HG03460 (cell line): ENCODE measurements at regions not wholly inside any gene's neighbourhood (a gene's known extent, or its start where the extent isn't known, plus 50 kb on each side); places are given as distances from the start of the nearest gene placed in this dataset.
"Not testable (repeated sequence)": the region's sequence is repeated elsewhere in the genome, so short reads cannot be mapped to it uniquely, and the experiment has no call there.

Experiments used
- ATAC-seq: cut with Tn5 transposase; IDR thresholded peaks from one replicate; pipeline ENCODE4 v1.9.1; 2021; ENCODE audit not compliant: unreplicated experiment

DNA sequence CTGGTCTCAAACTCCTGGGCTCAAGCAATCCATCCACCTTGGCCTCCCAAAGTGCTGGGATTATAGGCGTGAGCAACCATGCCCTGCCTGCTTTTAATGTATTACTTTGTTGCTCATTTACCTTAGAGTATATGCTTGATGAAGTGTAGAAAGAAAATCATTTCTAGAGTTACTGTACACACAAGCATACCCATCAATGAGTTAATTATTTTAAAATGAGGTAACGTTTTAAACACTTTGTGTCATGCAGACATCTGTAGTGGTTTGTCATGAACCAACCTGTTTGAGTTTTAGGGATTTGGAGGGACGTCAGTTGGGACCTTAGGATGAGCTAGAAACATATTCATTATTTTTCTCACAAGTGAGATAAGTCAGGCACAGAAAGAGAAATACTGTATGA lies 332.4 kb upstream of the IGF1R start:
- no peak for ATAC-seq

DNA sequence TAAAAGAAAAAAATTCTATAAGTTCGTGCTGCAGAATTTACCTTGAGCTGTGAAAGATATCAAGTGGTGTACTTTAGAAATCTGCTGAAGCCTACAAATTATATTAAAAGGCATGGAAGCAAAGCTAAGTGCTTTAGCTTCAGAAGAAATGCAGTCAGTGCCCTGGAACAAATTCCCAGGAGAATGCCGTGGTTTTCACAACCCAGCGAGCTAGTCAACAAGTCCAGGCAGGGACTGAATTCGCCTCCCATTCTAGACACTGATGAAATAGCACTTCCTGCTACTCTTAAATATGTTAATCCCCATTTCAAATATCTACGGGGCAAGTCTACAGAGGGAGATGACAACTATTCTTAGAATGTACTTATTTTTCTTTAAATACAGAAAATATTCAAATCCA lies 326.4 kb upstream of the IGF1R start:
- ATAC-seq, result no peak

DNA sequence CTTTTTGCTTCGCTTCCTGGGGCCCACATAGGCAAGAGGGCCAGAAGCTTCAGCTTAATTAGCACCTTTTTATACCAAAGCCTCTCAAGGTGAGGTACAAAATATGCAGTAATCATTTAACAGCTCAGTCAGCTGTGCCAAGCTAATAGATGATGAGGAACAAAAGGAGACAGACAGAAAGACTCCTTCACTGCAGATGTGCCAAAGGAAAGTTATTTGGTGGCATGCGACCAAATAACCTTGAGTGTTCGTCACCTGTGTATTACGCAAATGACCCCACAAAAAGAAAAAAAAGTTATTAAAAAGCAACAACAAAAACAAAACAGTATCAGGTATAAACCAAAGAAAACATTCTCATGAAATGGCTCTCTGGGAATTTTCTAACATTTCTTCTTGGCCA lies 325.8 kb upstream of the IGF1R start:
- ATAC-seq, result no peak

DNA sequence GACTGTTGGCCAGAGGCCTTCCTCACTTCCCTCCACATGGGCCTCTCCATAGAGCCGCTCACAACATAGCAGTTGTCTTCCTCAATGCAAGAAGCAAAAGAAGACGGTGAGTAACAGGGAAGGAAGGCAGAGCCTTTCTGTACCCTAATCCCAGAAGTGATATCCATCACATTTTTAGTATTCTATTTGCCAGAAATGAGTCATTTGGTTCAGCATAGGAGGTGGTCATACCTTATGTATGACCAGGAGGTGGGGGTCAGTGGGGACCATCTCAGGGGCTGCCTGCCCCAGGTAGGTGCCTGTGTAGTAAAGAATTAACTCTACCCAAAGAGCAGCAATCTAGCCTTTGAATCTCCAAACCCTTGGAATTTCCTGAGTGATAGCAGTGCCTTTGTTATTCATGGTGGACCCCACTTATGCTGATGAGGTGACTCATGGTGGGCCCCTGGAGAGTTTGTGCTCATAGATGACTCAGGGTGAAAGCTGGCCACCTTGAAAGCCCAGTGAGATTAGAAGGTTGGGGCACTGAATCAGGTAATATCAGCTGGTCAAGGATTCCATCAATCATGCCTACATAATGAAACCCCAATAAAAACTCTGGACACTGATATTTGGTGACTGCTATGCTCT lies 323.9 kb upstream of the IGF1R start:
- no peak for ATAC-seq

DNA sequence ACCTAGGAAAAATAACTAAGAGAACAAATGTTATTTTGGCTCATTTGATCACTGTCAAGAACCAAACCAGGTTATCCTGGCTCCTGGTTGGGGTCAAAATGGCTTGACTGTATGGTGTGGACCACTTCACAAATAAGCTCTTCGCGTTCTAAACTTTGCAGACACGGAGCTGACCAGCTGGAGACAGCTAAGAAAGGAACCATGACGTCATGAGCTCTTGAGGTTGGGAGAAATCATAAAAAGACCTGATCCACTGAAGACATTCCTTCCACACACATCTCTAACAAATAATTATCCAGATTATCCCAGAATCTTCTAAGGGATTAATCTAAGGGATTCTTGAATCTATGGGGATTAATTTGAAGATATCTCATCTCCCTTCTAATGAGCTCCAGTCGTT lies 321.5 kb upstream of the IGF1R start:
- no peak for ATAC-seq

DNA sequence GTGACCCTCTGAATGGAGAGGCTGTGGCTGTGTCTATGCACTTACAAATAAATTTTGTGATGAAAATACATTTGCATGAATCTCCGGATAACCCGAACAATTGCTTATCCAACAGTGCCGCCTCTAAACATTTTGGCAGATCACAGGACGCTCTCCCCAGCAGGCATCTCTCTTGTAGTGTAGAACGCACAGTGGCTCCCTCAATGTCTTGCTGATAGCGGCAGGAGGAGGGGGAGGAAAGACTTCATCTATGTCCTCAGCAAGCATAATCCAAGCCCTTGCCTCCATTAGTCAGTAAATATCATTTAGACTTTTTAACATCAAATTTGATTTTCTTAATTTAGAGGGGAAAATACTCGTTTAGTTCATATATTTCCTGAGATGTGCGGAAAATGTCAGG lies 318.1 kb upstream of the IGF1R start:
- no peak for ATAC-seq

DNA sequence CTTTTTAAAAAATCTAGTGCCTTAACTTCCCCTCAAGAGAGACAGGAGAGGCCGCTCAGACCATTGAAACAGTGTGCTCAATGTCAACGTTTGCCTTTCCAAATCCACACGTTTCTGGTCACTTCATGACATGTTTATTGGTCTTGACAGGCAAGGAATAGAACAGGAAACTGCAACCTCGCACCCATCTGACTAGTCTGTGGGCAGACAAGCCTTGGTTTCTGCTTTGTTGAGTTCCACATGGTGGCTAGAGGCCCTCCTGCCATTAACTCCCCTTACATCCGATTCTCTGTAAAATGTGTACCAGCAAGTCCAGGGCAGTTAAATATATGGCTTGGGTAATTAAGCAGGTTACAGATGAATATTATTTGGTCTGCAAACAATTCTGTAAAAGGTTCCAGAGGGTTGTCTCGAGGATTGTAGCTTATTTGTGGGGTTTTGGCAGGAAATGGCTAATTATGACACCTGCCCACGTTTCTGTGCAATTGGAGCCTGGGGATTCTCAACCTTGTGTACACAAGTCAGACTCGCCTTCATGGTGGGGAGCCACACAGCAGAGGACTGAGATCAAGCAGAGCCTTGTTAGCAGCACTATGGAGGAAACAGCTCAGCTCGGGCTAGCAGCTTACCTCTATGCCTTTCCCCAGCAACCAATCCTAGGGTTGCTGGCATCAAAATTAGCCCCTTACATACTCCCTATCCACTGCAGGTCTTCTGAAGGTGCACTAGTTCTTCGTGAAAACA lies 317.5 kb upstream of the IGF1R start:
- ATAC-seq, result no peak

DNA sequence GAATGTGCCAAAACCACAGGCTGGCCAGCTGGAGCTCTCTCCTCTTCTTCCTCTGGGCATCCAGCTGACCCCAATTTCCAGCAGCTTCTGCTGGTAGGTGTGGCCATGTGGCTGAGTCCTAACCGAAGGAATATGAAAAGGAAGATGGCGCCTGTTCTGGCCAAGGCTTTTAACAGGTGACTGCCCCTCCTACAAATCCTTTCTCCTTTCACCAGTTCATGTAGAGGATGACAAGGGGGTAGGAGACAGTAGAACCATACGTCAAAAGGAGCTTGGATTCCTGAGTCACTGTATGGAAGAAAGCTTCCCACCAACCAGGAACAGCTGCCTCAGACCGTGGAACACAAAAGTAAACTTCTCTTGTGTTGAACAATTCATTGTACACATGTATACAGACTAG lies 316.7 kb upstream of the IGF1R start:
- ATAC-seq, result no peak

DNA sequence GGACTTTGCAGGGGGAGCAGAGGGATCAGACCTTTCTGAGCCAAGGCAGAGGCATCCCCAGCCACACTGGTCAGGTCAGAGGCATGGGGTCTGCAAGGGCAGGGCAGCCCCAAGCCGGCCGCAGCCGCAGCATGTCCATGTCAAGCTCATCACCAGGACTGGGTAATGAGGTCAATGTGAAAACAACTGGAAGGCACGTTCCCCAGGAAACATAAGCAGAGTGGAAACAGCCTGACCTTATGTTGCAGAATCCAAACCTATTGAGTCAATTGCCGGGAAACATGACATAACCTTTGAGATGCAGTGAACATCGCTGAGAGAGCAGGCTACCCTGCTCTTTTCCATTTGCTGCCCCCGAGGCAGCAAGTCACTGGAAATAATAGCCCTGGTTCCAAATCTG lies 315.1 kb upstream of the IGF1R start:
- ATAC-seq, result no peak

DNA sequence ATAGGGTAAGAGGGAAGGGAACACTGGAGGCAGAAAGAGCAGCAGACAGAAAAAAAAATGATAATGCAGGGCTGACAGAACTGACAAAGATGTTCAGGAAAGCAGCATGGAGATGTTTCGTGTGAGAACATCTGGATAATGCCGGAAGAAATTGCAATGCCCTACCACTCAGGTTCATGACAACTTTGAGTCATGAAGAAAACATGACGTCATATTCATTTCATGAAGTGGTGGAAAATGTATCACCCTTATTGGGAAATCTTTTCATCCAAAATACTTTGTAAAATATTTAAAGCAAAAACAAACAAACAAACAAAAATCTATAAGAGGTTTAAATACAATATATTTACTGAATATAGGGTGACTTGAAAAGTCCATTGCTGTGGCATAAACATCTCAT lies 305.4 kb upstream of the IGF1R start:
- no peak for ATAC-seq

DNA sequence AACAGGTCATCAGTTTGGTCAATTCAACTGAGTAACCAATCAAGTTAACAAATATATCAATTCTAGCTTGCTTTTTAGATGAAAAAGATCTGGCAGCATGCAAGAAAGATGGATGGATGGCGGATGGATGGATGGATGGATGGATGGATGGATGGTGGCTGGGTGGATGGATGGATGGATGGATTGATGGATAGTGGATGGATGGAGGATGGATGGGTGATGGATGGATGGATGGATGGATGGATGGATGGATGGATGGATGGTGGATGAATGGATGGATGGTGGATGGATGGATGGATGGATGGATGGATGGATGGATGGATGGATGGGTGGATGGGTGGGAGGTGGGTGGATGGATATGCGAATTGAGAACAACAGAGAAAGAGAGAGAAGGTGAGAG lies 303.7 kb upstream of the IGF1R start:
- ATAC-seq, result no peak

DNA sequence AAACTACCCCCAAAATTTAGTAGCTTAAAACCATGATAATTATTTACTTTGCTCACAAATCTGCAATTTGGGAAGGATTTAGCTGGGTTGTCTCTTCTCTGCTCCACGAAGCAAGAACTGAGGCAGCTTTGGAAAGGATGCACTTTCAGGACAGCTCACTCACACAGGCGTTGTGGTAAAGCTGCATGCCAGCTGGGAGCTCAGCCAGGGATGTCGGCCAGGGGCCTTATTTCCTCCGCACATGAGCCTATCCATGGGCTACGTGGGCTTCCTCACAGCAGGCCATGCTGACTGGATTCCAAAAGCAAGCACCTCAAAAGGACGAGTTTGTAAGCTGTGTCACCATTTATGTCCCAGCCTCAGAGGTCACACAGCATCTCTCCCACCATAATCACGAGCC lies 301.3 kb upstream of the IGF1R start:
- ATAC-seq, result no peak

DNA sequence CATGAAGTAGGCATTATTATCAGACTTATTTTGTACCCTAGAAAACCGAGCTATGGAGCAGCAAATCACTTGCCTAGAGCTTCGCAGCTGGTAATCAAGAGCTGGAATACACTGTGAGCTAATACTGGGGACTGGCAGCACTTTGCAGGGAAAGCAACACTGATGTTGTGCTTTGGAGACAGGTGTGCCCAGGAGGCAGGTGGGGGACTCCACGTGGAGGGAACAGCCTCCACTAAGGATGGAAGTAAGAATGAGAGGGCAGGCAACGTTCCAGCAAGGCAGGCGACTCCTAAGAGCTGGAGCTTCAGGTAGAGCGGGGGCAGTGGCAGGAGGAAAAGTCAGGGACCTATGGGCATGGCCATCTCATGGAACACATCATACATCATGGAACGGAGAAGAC lies 300.5 kb upstream of the IGF1R start:
- no peak for ATAC-seq

DNA sequence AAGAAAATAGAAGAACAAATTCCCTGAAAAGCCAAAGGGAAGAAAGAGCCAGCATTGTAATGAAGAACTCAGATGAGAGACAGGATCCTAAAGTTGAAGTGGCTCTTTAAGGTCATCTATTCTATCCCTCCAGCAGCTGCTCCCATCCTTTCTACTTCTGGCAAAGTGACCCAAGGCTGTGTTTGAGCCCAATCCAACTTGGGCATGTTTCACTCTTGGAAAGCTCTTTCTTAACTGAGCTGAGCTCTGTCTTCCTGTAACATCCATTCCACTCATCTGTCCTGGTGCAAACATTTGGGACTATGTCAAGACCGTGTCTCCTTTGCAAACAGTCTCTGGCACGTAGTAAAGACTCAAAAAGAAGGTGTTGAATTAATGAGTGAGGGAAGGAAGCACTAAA lies 298.1 kb upstream of the IGF1R start:
- no peak for ATAC-seq

DNA sequence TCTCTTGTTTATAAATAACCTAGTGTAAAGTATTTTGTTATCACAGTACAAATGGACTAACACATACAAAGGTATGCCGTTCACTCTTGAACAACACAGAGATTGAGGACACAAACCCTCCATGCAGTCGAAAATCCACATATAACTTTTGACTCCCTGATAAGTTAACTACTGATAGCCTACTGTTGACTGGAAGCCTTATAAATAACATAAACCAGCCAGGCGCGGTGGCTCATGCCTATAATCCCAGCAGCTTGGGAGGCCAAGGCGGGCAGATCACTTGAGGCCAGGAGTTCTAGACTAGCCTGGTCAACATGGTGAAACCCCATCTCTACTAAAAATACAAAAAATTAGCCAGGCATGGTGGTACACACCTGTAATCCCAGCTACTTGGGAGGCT lies 290.1 kb upstream of the IGF1R start:
- not testable (repeated sequence) for ATAC-seq

DNA sequence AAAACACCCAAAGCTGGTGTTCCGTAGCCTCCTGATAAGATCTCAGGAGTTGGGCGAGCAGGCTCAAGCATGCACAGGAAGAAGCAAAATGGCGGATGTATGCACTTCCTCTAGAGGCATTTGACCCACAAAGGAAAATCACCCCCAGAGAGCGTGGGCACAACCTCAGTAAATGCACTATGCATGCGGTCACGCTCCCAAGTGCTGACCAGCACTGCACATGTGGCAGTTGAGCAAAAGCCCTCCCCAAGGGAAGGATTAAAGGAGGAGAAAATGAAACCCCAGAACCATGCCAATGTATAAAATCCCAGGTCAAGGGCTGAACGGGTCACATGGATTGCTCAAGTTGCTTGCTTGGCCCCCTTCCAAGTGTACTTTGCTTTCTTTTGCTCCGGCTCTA lies 289.4 kb upstream of the IGF1R start:
- no peak for ATAC-seq

DNA sequence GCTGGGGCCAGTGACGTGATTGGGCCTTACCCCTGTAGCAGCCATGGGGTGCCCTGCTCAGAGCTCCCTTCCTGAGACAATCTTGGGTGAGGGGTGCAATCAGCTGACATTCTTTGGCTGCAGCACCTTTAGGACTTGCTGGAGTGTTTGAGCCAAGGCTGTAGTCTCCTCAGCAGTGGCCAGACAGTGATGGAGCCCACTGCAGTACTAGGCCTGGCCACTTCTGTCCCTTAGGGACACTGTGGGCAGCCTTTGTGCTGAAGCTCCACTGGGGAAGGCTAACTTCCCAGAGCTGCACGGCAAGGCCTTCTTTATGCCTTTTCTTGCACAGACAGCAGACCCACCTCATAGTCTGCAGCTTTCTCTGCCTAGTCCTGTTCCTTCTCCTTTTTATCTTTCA lies 284.9 kb upstream of the IGF1R start:
- no peak for ATAC-seq

DNA sequence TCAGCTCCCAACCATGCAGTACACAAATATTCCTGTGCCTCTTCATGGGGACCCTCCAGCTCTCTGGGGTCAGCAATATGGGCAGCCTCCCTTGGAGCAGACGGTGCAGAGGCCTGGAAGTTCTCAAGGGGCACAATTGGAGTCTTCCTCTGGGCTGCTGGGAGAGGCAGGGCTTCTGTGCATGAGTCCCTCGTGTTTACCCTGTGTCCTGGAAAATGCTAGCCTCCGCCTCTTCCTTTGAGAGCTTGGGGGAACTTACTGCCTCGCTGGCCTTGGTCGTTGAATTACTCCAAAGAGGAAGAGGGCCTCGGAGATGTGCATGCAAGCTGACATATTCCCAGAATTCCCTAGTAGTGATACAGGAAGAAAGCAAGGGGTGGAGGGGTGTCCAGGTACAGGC lies 284.4 kb upstream of the IGF1R start:
- ATAC-seq, result no peak

DNA sequence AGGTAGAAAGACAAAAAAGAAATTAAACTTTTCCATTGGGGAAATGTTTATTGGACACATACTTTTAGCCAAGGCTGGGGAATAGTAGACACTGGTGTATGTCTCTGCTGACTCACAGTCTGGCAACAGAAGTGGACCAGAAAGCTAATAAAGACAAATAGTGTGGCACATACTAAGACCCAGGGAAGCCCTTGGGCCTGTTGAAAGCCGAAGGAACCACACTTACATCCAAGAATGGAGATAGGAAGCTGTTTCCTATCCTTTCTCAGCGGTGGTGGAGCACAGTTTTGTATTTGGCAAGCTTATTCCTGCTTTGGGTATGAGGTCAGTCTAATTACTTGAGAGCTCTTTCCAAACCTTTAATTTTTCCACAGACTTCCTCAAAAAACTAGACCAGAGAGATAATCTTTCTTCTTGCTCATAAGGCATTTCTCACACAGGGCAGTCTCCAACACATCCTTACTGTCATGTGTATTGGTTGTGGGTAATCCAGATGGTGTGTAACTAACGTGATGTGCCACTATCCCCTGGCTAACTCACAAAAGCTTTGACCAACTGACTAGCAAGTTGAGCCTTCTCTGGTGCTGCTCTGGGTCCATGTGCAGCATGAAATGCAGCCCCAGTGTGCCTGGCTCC lies 279.1 kb upstream of the IGF1R start:
- ATAC-seq, result no peak

DNA sequence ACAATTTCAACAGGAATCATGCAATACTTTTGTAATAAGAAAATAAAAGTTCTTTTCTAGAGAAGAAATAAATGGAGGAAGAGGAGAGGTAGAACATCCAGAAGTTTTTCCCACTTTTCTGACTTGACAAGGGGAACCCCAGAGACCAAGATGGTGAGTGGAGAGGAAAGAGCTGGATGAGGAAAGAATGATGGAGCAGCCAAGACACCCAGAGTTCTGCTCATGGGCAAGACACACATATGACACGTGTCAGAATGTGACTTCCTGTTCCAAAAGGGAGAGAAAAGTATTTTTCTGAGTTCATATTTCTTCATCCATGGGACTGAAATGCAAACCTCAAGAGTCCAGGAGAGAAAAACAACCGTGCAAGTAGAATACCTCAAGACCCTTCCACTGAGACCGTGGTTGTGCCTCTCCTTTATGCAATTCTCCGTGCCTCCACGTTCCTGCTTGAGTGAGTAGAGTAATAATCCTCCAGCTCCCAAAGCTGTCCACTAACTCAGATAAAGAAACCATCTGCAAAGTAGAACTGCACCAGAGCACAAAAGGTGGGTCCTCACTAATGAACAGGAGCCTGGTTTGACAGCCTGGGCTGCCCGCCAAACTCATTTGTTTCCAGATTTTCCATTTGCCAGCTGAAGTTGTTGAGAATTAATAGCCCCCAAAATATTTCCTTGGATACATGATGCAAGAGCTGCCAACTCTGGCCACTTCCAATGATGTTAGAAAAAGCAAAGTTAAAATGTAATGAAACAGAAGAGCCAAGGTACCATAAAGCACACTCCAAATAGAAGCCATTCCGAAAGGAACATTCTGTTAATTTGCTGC lies 272.6 kb upstream of the IGF1R start:
- ATAC-seq, result no peak

DNA sequence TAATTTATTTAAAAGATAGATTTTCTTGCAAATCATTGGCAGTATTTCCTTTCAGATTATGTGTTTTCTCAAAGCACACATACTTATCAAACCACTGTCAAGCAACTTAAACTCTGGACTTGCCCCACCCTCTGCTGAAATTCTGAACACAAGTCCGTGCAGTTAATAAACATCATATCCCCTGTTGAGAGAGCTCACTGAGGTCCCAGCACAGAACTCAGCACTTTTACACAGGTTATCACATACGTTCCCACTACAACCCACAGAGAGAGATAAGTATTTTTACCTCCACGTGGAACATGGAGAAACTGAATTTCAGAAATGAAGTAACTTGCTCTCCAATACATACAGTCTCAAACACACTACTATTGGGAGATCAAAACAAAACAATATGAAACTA lies 267.6 kb upstream of the IGF1R start:
- ATAC-seq, result no peak

DNA sequence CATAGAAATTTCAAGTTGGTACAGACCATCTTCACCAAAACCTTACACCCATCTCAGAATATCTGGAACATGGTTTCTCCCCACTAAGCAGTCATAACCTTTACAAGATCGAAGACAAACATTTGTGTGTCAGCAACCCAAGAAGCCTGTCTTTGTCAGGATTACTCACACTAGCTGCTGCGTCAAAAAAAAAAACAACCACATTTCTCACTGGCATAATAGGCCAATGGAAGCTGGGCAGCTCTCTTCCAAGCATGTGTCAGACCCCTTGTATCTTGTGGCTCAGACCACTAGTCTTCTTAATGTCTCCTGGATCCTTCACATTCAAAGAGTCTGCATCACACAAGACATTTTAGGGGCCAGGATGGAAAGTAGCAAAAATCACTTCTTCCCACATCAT lies 266.9 kb upstream of the IGF1R start:
- no peak for ATAC-seq
